Right renal cortex interstitium (tissue), 3 donors: ENCODE measurements at regions not wholly inside any gene's neighbourhood (a gene's known extent, or its start where the extent isn't known, plus 50 kb on each side); places are given as distances from the start of the nearest gene placed in this dataset.
A peak's percentile ranks its signal among the peaks of the same experiment; 100 is the strongest.
"Not testable (repeated sequence)": the region's sequence is repeated elsewhere in the genome, so short reads cannot be mapped to it uniquely, and the experiment has no call there.

Experiments
- DNase-seq, 3 donors: peaks; one replicate each; pipeline ENCODE4 v3.0.0-alpha.2; 2013; ENCODE audit warnings: low read depth in 3 of 3, low spot score in 2 of 3

DNA sequence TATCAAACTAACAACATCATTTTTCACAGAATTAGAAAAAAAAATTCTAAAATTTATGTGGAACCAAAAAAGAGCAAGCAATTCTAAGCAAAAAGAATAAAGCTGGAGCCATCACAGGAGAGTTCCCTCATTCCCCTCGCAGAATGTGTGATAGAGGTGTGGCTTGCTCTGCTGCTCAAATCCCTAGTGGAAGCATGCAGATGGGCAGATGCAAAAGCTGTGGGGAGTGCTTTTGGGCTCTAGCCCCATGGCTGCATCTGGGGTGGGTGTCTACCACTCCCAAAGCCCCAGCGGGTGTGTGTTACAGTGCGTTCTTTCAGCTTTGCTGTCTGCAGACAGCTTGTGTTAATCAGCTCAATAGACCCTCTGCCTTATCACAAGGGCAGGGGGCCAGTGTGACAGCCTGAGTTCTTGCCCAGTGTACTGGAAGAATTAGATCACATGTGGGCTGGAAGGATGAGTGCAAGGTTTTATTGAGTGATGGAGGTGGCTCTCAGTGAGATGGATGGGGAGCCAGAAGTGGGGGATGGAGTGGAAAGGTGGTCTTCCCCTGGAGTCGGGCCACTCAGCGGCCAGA lies 575.9 kb upstream of the LRRN3 start:
- DNase-seq: not testable (repeated sequence)

DNA sequence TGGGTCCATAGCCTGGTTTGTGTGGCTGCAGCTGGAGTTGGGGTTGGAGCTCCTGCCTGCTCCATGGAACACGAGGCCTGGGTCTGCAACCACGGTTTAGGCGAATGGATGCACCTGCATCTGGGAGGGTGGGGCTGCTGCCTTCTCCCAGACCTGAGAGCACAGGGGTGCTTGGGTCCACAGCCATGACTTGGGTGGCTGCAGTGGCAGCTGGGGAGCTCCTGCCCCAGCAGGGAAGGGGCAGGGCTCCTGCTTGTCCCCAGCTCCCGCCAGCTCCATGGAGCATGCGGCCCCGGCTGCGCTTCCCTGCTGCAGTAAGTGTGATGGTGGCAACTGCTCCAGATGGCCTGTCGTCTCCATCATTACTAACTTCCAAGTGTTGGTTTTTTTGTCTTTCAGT lies 571.1 kb upstream of the LRRN3 start:
- no peak for DNase-seq

DNA sequence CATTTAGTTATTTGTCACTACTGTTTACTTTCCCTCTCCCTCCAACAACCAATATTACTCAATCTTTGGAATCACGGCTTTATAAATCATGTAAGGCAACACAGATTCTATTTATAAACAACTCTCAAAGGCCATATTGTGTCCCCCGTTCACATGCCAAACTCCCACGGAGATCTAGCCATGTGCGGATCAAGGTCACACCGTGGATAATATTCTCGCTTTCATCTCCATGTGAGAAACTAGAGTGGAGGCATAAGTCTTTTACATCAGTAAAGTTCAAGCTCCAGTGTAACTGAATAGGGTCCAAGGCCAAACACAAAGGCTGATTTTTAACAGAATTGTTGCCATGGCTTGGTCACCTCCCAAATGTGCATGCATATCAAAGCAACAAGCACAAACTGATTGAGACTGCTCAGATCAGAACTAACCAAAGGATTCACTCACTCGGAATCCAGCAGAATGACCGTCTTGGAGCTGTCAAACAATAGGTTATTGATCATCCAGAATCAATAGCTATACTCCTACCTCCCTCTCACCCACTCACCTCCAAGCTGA lies 569.5 kb upstream of the LRRN3 start:
- no peak for DNase-seq

DNA sequence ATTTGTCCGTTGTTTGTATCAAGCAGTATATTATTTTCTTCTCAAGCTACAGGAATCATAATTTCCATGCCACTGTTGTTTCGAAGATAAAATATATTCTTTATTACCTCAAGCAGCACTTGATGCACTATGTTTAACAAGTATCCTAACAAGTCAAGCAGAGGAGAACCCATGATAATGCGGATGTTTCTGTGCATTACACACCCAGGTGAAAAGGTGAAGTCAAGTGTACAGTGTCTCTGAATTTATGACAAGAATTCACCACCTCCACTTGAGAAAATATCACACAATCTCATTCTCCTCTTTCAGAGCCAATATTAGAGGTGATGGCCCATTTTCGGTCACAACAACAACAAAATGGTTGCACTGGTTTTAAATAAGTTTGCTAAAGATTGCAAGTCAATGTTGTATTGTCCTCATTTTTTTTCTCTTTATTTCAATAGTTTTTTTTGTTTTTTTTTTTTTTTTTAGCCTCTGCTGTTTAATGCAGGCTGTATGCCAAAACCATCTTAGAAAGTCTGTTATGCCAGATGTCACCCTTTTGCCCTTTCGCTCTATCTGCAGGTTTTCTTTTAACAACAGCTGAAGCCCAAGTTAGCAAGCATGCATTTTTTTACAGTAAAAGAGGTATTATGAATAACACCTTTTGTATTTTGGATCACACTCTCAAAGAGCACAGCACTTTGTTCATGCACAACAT lies 568.7 kb upstream of the LRRN3 start:
- no peak for DNase-seq

DNA sequence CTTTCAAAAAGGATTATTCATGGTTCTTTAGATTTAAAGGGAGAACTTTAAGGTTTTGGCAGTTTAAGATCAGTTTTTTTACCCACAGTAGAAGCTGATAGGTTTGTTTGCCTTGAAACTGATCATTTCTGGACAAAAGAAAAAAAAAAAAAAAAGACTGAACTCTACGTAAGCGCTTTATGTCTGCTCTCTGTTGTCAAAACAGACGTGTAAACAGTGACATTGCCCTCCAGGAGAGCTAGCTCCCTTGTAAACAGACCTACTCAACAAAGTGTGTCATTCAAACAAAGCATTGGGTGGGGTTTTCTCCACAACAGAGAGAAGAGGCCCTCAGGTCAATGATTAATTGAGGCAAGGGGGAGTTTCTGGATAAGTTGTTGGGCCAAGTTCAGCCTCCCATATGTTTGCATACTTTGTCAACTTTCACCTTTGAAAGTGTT lies 568.1 kb upstream of the LRRN3 start:
- peak in 2 of 3 donors; percentile 43 to 49 for DNase-seq

DNA sequence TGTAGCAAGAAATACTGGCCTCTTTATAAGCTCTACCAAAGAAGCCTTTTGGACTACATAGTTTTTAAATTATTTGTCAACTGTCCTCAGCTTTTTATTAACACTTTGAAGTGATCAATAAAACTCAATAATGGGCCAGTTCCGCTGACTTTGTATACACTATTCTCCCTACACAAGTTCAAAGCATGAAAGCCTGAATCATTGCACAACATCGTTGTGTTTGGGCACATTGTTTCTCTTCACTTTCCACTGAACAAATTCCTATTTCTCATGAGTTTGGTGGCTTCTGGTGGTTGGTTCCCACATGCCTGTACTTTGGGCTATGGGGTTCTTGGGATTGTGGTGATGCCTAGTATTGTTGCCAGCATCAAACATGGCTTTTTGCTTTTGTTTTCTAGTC lies 561.8 kb upstream of the LRRN3 start:
- no peak for DNase-seq

DNA sequence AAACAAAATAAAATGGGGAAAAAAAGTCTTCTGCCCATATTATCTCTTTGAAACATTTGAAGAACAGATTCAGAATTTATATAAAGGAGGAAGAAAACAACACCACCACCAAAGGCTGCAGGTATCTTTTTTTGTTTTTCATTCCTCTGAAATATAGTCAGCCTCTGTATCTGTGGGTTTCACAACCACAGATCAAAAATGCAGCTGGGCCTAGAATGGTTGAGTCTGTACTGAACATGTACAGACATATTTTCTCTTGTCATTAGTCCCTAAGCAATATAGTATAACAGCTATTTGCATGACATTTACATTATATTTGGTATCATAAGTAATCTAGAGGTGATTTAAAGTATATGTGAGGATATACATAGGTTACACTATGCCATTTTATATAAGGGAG lies 559.7 kb upstream of the LRRN3 start:
- DNase-seq: no peak

DNA sequence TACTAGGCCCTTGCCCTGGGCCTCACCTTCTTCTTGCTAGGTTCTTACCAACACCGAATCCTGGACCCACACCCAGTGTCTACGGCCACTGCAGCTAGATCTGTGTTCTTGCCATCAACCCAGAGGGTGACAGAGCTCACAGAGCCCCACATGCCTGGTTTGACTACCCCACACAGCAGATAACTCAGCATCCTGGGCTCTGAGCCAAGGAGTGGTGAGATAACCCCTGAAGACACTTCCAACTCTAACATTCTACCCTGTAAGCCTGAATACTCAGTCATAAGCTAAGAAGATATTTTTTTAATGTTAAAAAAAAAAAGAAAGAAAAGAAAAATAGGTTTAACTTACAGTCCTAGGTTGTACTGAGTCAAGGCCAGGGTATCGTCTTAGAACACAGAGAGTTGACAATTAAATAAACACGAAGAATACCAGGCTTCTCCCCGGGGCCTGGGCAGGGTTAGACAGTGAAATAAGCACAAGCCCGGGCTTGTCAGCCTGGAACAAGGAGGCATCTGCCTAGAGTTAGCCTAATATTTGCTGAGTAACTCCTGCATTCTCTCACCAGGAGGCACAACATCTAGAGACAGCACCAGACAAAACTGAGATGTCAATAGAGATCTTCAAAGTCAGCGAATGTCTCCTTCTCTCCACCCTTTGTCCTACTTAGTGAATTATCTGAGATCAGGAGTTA lies 556.5 kb upstream of the LRRN3 start:
- DNase-seq: no peak

DNA sequence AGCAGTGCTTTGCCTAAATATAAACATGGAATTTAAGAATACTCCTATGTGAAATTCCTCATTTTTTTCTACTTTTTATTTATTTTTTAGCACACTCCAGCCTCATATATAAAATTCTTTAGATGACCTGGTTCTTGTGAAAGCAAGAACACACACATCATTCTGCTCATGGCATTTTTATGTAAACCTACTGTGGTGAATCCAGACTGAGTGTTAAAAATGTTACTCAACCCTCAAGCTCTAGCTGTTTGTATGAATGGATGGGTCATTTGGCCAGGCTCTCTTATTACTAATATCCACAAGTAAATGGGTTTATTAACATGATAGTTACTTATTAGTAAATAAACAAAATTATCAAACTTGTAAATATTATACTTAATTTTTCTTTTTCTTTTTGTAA lies 551.7 kb upstream of the LRRN3 start:
- no peak for DNase-seq

DNA sequence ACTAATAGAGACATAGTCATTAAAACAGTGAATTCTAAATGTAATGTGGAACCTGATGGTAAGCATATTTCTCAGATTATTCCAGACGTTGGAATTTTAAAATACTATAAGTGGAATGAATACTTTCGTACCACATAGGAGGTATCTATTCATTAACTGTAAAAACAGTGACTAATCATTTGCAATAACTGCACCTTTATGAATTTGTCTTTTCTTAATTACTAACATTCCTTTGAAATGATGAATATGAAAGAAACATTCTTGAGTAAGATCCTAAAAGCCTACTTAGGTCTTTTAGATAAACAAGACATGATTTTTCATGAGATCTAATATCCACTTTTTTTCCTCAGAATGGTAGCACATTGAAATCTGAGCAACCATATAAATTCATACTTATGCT lies 549.0 kb upstream of the LRRN3 start:
- no peak for DNase-seq

DNA sequence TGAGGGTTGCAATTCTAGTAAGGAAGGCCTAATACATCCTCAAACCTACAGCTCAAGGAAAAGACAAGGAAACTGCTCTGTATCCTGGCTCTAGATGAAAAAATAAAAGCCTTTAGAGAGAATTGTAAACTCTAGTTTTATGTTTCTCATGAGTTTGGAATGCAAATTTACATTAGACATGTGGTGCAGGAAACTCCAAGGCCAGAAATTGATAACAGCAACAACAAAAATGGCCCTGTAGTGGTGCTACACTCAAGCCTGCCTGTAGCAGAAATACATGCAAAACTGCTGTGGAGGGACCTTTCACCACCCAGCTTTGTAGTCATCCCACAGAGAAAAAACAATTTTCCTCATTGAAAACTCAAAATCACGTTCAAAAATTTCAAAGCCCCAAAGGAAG lies 546.7 kb upstream of the LRRN3 start:
- DNase-seq: no peak

DNA sequence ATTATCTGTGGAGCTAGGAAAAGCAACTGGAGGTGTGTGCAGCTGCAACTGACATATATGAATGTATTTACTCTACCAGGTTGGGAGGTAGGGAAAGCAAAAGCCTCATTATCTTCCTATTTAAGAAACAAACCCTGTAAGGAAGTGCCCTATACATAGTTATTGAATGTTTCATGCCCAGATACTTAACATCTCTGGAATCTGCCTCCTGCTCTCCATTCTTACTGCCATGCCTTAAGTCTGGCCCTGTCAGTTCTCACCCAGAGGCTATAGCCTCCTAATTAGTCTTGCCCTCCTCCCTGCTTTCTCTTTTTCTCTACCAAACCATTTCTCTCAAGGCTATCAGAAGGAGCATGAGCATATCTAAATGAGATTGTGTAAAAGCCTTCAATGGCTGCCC lies 542.6 kb upstream of the LRRN3 start:
- no peak for DNase-seq

DNA sequence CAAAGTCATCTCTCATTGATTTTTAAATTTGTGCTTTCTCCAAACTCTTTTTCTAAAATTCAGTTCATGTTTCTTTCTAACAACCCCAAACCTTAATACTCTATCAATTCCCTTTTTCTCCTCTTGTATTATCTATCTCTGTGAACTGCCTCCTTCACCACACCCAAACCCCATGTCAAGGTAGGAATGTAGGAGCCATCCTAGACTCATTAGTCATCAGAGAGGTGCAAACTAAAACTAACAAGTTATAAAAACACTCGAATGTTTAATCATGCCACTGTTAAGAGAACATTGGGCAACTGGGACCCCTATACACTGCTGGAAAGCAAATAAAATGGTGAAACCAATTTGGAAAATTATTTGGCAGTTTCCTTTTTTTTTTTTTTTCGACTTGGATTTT lies 533.8 kb upstream of the LRRN3 start:
- no peak for DNase-seq

DNA sequence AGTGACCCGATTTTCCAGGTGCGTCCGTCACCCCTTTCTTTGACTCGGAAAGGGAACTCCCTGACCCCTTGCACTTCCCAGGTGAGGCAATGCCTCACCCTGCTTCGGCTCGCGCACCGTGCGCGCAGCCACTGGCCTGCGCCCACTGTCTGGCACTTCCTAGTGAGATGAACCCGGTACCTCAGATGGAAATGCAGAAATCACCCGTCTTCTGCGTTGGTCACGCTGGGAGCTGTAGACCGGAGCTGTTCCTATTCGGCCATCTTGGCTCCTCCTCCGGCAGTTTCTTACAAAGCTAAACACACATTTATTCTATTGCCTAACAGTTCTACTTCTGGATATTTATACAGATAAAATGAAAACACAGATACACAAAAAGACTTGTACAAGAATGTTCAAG lies 527.6 kb upstream of the LRRN3 start:
- not testable (repeated sequence) for DNase-seq

DNA sequence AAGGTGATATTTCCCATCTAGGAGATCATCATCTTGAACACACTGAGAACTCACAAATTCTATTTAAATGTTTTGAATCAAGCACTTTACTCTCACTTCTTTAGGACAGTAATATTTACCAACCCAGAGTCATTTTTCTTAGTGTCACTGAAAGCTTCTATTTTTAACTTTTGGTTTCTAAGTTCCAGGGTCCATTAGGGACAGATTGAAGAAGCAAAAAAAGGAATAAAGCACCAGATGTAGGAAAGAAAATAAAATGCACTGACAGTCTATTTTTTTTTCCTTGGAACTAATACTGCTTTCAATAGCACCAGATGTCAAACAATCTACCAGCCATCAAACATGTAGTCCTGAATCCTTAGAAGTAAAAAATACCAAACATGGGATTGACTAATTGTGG lies 526.7 kb upstream of the LRRN3 start:
- no peak for DNase-seq

DNA sequence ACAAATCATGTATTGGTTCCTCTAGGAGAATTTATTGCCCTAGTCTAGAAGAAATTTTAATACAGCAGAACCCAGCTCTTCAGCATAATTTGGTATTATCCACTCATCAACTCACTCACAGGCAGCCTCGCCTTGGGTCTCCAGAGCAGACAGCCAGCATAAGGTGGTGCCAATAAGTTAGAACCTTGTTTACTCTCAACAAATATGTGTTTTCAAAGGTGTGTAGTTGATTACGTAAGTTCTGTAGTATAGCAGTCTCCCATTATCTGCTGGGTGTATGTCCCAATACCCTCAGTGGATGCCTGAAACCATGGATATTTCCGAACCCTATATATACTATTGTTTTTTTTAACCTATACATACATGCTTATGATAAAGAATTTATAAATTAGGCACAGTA lies 522.5 kb upstream of the LRRN3 start:
- DNase-seq: no peak

DNA sequence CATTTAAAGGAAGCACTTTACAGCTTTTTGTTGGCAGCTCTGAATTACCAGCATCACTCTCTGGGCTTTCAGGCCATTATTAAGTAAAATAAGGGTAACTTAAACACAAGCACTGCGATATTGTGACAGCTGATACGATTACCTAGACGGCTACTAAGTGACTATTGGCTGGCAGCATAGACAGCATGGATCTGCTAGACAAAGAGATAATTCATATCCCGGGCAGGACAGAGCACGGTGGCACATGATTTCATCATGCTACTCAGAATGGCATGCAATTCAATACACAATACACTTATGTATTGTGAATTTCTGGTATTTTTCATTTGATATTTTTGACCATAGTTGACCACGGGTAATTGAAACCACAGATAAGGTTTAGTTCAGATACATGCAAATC lies 522.0 kb upstream of the LRRN3 start:
- no peak for DNase-seq

DNA sequence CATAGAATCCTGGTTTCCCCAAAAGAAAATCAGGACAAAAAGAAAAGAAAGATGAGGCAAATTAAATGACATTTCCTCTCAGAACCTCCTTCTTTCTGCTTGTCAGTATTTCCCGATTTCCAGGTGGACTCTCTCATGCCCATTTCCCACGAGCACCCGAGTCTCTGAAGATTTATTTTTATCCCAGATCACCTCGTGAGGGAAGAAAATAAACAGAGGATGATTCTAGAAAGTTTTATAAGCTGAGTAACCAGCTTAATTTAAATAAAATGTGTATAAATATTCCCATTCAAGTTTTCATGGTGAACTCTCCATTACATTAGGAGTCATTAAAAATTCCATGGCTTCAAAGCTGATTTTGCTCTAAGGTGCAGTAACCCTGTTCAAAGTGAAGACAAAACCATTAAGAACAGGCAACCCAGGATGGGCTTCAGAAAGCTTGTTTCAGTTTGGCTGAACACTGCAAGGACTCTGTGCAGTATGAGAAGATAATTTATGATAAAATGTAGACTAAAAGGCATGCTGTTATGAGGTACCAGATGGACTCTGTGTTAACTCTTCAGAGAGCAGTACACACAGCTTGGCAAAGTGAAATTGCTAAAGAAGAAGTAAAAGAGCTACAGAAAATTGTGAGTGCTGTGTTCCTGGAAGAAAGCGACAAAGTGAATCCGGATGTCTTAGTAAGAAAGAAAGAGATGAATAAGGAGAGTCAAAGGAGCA lies 521.3 kb upstream of the LRRN3 start:
- no peak for DNase-seq

DNA sequence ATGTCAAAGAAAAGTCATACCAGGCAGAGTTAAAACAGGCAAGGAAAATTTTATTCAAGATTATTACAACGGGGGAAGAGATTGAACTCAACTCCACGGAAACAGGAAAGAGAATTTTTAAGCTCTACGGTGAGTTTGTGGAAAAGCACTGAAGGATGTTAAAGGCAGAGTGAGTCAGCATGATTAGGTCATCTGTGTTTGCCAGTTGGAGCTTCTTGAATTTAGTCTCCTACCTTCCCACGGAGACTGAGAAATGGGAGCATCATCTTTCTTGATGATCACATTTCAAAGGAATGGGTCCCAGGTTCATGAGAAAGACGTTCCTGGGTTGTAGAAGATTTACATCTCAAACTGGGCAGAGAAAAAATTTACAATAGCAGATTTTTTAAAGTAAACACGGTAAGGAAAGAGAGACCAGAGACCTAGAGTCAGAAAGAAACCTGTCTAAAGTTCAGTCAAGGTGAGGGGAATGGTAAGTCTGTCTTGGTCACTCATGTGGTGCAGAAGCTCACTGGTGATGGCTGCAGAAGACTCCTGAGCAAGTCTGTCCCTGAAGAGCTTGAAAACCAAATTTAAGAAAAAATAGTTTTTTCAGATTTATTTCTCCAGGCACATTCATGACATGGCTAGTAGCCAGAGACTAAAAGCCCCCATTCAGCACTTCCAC lies 516.9 kb upstream of the LRRN3 start:
- DNase-seq: no peak

DNA sequence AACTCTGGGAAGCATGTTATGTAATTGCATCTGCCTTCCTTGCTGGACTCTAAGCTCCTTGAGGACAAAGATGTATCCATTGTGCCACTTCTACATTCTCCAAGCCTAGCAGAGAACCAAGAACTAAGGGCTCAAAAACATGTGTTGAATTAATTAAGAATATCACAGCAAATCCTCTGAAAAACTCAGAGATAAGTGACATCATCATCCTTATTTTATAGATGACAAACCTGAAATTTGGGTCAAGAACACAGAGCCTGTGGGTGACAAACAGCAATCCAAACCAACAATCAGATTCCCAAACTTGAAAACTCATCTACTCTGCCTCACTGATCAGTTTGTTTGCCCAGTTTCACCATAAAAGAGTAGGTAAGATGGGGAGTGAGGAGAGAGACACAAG lies 503.6 kb upstream of the LRRN3 start:
- no peak for DNase-seq

DNA sequence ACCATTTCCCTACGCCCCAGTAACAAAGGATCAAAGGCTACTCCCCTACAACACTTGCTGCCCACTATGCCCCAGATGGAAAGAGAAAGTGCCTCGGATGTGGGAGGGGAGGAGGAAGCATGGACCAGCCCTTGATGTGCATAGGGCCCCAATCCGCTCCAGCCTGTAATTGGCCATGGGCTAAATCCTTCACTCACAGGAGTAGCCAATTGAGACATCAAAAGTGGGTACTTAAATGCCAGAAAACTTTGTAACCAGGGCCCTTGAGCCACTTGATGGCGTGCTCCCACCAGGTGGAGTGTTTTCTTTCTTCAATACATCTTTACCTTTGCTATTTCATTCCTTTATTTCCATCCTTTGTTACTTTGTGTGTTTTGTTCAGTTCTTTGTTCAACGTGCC lies 500.5 kb upstream of the LRRN3 start:
- no peak for DNase-seq
